Pancreas (tissue), 10 donors: ENCODE measurements at regions not wholly inside any gene's neighbourhood (a gene's known extent, or its start where the extent isn't known, plus 50 kb on each side); places are given as distances from the start of the nearest gene placed in this dataset.

Source experiments
- ATAC-seq, 4 donors: fragments of 200-7000 bp; cut with Tn5 transposase; one replicate each; pipeline versions ENCODE4 v1.8.0 to v1.9.1; 2020; ENCODE audit warnings: mild to moderate bottlenecking in 4 of 4, moderate library complexity in 4 of 4
- DNase-seq, 6 donors: peaks; one replicate each; pipeline ENCODE4 v3.0.0-alpha.2; 2020
- FAIRE-seq: peaks from 2 replicates; lab custom pipeline; 2012; peaks lifted over from hg19 to GRCh38; lab: Jason Lieb, UNC
- H3K27ac ChIP-seq, 4 donors: fragments of 200-600 bp; sonication (generic); 1 replicate in 3 of 4; 2 replicates in 1 of 4; pipeline versions ENCODE4 v1.5.0 to v1.8.0; 2020
- H3K27me3 ChIP-seq, 4 donors: fragments of 200-600 bp; one replicate each; pipeline ENCODE4 v1.8.0; 2021
- H3K36me3 ChIP-seq, 3 donors: fragments of 200-600 bp; sonication (generic) in 1 of 3; one replicate each; pipeline versions ENCODE4 v1.5.0 to v1.8.0; 2020 to 2021
- H3K4me1 ChIP-seq, 3 donors: fragments of 200-600 bp; one replicate each; pipeline ENCODE4 v1.8.0; 2021
- H3K4me3 ChIP-seq, 4 donors: fragments of 200-600 bp; sonication (generic) in 2 of 4; one replicate each; pipeline versions ENCODE4 v1.5.0 to v1.8.0; 2020 to 2021
- H3K9me3 ChIP-seq, 4 donors: fragments of 200-600 bp; one replicate each; pipeline ENCODE4 v1.8.0; 2021
- WGBS, 2 donors: extraction: QIAGEN DNeasy Blood & Tissue Kit; methylation state at CpG; one replicate each; pipeline ENCODE4 v1.1.7; 2013; 5-methylcytosine and 5-hydroxymethylcytosine counted together
- intact Hi-C, 3 donors: fragments of 100-400 bp; cut with DNase I; formaldehyde crosslinking; loops; one replicate each; pipeline versions ENCODE4 v1.11.1 to v1.14.2; 2022
- TF ChIP-seq, protein P1 (sequence below), 4 donors: fragments of 200-600 bp; sonication (generic) in 3 of 4; IDR thresholded peaks; one replicate each; pipeline versions ENCODE4 v1.5.0 to v1.8.0; 2021; ENCODE audit warnings: antibody characterized with exemption in 4 of 4
- donor health status: healthy with polysubstance abuse.
- donor health status: DM: no; HTN: no; CAD: no; lungs with moderate emphysema.
- donor health status: DM: no; HTN: no; CAD: no.
- donor health status: control.
- donor health status: control.
- donor health status: Bipolar disorder and iron deficiency.
- donor health status: DM: yes; HTN: yes; CAD: no.
- donor health status: DM: no; HTN: no; CAD: no.
- donor health status: DM: no; HTN: no; CAD: no.
- donor health status: DM: yes; HTN: yes; CAD: no.

DNA sequence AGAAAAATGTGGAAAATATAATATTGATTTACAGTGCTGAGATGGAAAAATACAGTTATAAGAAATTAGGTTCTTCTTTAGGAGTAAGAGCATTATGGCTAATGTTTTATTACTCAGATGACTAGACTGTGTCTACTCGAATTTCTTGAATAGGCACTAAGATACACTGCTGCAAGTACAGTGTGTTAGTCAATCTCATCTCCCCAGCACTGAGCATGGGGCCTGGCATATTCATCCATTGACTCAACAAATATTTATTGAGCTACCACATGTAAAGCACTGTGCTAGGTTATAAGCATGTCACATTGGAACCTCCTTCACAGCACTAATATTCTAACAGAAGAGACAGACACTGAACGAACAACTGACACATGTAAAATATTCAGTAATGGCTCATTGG, 242.5 kb upstream of the GPC6 start:
- Histone ChIP-seq H3K4me3 (no peak overlapping the region), H3K4me1 (no peaks in the 10 kb centered on the region), H3K27me3 (no peaks in the 10 kb centered on the region), H3K9me3 (no peaks in the 10 kb centered on the region), H3K27ac (no peak overlapping the region), H3K36me3 (no peaks in the 10 kb centered on the region)
- ATAC-seq (no peak), DNase-seq (no peak), FAIRE-seq (no peak)
- TF ChIP-seq, protein P1, sequence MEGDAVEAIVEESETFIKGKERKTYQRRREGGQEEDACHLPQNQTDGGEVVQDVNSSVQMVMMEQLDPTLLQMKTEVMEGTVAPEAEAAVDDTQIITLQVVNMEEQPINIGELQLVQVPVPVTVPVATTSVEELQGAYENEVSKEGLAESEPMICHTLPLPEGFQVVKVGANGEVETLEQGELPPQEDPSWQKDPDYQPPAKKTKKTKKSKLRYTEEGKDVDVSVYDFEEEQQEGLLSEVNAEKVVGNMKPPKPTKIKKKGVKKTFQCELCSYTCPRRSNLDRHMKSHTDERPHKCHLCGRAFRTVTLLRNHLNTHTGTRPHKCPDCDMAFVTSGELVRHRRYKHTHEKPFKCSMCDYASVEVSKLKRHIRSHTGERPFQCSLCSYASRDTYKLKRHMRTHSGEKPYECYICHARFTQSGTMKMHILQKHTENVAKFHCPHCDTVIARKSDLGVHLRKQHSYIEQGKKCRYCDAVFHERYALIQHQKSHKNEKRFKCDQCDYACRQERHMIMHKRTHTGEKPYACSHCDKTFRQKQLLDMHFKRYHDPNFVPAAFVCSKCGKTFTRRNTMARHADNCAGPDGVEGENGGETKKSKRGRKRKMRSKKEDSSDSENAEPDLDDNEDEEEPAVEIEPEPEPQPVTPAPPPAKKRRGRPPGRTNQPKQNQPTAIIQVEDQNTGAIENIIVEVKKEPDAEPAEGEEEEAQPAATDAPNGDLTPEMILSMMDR (IDR thresholded peaks at IDR 0.05), result no peak
- WGBS, 2 donors, result 61 to 64% methylated on average over 2 of the region's 2 CpGs
- intact Hi-C loops, result no loop called here

DNA sequence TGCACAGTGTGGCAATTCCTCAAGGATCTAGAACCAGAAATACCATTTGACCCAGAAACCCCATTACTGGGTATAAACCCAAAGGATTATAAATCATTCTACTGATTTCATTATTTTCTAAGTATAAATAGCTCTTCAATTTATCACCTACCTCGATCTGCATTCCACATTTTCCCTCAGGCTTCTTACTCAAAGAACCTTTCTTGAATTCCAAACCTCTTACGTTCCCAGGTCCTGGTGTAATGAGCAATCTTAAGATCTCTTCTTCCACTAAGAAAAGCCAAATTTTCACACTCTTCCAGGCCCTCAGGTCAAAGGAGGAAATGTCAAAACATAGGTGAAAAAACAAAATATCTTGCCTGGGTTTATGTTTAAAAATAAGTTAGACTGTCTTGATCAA, 237.3 kb upstream of the GPC6 start:
- 56 to 67% methylated on average over 2 of the region's 2 CpGs for WGBS, 2 donors
- intact Hi-C loops, result no loop called here
- TF ChIP-seq, protein P1 (IDR thresholded peaks at IDR 0.05), result no peak
- no peaks in the 10 kb centered on the region for H3K36me3 ChIP-seq
- H3K4me3 ChIP-seq, result no peak overlapping the region
- ATAC-seq (no peak), FAIRE-seq (no peak), DNase-seq (no peak)
- no peaks in the 10 kb centered on the region for H3K27me3 ChIP-seq
- H3K27ac ChIP-seq, result no peak overlapping the region
- no peaks in the 10 kb centered on the region for H3K9me3 ChIP-seq
- no peaks in the 10 kb centered on the region for H3K4me1 ChIP-seq

DNA sequence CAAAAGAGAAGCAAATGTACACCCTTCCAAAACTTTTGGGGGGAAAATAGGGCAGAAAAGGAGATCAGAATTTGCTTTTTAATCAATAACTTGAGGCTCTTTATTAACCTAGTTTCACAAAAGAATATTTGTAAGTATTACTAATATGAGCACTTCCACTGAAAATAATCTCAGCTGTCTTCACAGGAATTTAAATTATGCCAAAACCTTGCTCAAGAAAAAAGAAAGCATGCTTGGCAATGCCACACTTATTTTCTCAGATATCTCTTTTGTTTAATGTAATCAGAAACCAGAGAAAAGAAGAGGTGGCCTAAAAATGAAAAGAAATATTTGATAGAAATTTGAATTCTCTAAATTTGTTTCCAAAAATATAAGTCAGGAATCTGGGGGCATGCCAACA, 234.9 kb upstream of the GPC6 start:
- TF ChIP-seq, protein P1 (IDR thresholded peaks at IDR 0.05), result no peak
- no peak overlapping the region for H3K4me3 ChIP-seq
- no peak overlapping the region for H3K27ac ChIP-seq
- ATAC-seq (no peak), FAIRE-seq (no peak), DNase-seq (no peak)
- H3K9me3 ChIP-seq, result no peaks in the 10 kb centered on the region
- H3K27me3 ChIP-seq, result no peaks in the 10 kb centered on the region
- intact Hi-C loops, result no loop called here
- no peaks in the 10 kb centered on the region for H3K36me3 ChIP-seq
- no peaks in the 10 kb centered on the region for H3K4me1 ChIP-seq

DNA sequence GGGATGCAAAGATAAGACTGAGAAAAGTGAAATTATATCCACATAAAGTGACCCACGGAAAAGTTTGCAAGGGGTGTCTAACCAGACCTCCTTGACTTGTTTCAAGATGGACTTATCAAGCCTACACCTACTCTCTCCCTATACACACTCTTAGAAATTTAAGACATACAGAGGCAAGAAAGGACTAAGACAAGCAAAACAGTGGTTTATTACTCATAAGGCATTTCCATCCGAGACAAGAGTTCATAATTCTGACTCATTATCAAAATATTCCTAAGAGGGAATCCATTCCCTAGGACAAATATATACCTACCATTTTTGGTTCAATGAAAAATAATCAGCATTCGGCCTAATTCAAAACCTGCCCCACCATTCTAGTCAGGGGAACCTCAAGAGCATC, 232.6 kb upstream of the GPC6 start:
- FAIRE-seq (no peak), ATAC-seq (no peak), DNase-seq (no peak)
- H3K36me3 ChIP-seq, result no peaks in the 10 kb centered on the region
- H3K4me1 ChIP-seq, result no peaks in the 10 kb centered on the region
- no peaks in the 10 kb centered on the region for H3K9me3 ChIP-seq
- WGBS, 2 donors, result 67 to 82% methylated on average over 3 of the region's 3 CpGs
- no peak overlapping the region for H3K4me3 ChIP-seq
- no peak overlapping the region for H3K27ac ChIP-seq
- intact Hi-C loops, result no loop called here
- TF ChIP-seq, protein P1 (IDR thresholded peaks at IDR 0.05), result no peak
- H3K27me3 ChIP-seq, result no peaks in the 10 kb centered on the region

DNA sequence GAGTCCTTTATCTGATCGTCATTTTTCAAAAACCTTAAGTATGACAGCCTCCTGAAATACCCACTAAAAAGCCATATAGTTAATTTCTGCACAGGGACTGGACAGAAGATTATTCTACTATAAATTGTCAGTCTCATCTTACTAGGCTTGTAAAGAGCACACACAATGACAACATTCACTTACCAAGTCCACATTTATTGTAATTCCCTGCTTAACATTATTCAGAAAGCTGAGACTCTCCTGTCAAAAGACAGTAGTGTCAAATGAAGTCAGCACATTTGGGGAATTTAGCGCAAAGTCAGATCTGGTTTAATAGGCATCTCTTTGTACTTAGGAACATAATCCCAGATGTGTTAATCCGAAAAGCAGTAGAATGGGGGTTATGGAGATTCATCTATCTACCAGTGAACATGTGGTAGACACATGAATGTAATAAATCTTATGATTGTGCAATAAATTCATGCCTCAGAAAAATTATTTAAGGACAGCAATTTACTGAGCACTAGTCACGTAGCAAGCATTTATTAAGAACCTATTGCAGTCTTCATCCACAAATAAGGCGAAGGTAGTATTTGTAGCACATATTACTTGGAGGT, 224.6 kb upstream of the GPC6 start:
- H3K27me3 ChIP-seq, result no peaks in the 10 kb centered on the region
- no peak for FAIRE-seq
- H3K9me3 ChIP-seq, result no peaks in the 10 kb centered on the region
- no peak for DNase-seq
- 75 to 84% methylated on average over 5 of the region's 5 CpGs for WGBS, 2 donors
- TF ChIP-seq, protein P1 (IDR thresholded peaks at IDR 0.05), result no peak
- no peaks in the 10 kb centered on the region for H3K36me3 ChIP-seq
- H3K27ac ChIP-seq, result no peak overlapping the region
- no peak for ATAC-seq
- H3K4me1 ChIP-seq, result no peaks in the 10 kb centered on the region
- H3K4me3 ChIP-seq, result no peak overlapping the region
- intact Hi-C loops, result no loop called here
